Calu3 (cell line): ENCODE measurements at regions not wholly inside any gene's neighbourhood (a gene's known extent, or its start where the extent isn't known, plus 50 kb on each side); places are given as distances from the start of the nearest gene placed in this dataset.

ENCODE experiments used
- BruUV-seq: library from RNA; stranded (reverse); fragments of 400-500 nt; replicated peaks from 2 replicates; lab custom pipeline; 2021; lab: Mats Ljungman, UMichigan
- CTCF ChIA-PET: fragments of 300-600 bp; sonication (Branson Sonifier 250); formaldehyde crosslinking; loops from one replicate; lab custom pipeline; 2022; ENCODE audit warnings: antibody characterized with exemption; lab: Charles Lee
- DNase-seq: peaks from one replicate; pipeline ENCODE4 v3.0.0; 2022
- H3K27ac Mint-ChIP-seq: one replicate; pipeline ENCODE4 v1.8.0; 2022; ENCODE audit warnings: mixed read lengths; ENCODE audit not compliant: unreplicated experiment
- H3K27me3 Mint-ChIP-seq: one replicate; pipeline ENCODE4 v1.8.0; 2022; ENCODE audit warnings: mixed read lengths; ENCODE audit not compliant: unreplicated experiment
- H3K36me3 Mint-ChIP-seq: one replicate; pipeline ENCODE4 v1.8.0; 2022; ENCODE audit warnings: mild to moderate bottlenecking, moderate library complexity, mixed read lengths; ENCODE audit not compliant: insufficient read depth, unreplicated experiment
- H3K4me1 Mint-ChIP-seq: one replicate; pipeline ENCODE4 v1.8.0; 2022; ENCODE audit warnings: mild to moderate bottlenecking, low read depth, mixed read lengths; ENCODE audit not compliant: unreplicated experiment
- H3K4me3 Mint-ChIP-seq: one replicate; pipeline ENCODE4 v1.8.0; 2022; ENCODE audit warnings: mild to moderate bottlenecking, low read depth, moderate library complexity, mixed read lengths; ENCODE audit not compliant: unreplicated experiment
- H3K9me3 Mint-ChIP-seq: one replicate; pipeline ENCODE4 v1.8.0; 2022; ENCODE audit warnings: low read depth, mixed read lengths; ENCODE audit not compliant: unreplicated experiment
- CTCF ChIP-seq: fragments of 200-600 bp; IDR thresholded peaks from one replicate; pipeline ENCODE4 v1.8.0; 2022; ENCODE audit warnings: antibody characterized with exemption; ENCODE audit not compliant: unreplicated experiment
- intact Hi-C: fragments of 100-400 bp; cut with micrococcal nuclease; formaldehyde crosslinking; loops from one replicate; pipeline ENCODE4 v1.10.0; 2022; ENCODE audit not compliant: unreplicated experiment

GRCh38 chr20:6954219-6954618 lies 186.7 kb downstream of the BMP2 start:
- TF ChIP-seq CTCF: no peak
- intact Hi-C loops: no loop called here
- H3K9me3 Mint-ChIP-seq: peaks cover 3% of the 10 kb centered on the region

GRCh38 chr20:6956056-6956455 lies 188.6 kb downstream of the BMP2 start:
- TF ChIP-seq CTCF: no peak
- Mint-ChIP-seq H3K27me3 (no peaks in the 10 kb centered on the region), H3K9me3 (peaks cover 3% of the 10 kb centered on the region), H3K4me1 (no peaks in the 10 kb centered on the region), H3K36me3 (no peaks in the 10 kb centered on the region), H3K4me3 (no peak overlapping the region), H3K27ac (no peak overlapping the region)
- no peak for DNase-seq
- intact Hi-C loops: no loop called here
- CTCF ChIA-PET: interaction anchor here (0.5 kb wide), 1 partner anchor 88 kb away, joined by 3 read pairs; no protein-coding TSS in a partner anchor
- BruUV-seq: no TSS peak

More at GRCh38 chr20:6954219-6954618, 186.7 kb downstream of the BMP2 start:
- H3K27me3 Mint-ChIP-seq: no peaks in the 10 kb centered on the region
- H3K36me3 Mint-ChIP-seq: no peaks in the 10 kb centered on the region
- H3K27ac Mint-ChIP-seq: no peak overlapping the region
- DNase-seq: no peak
- H3K4me3 Mint-ChIP-seq: no peak overlapping the region
- CTCF ChIA-PET: no interaction called here
- no peaks in the 10 kb centered on the region for H3K4me1 Mint-ChIP-seq
- BruUV-seq: no TSS peak

- Mint-ChIP-seq H3K27ac (no peak overlapping the region), H3K36me3 (no peaks in the 10 kb centered on the region), H3K9me3 (peaks cover under 1% of the 10 kb centered on the region), H3K4me1 (no peaks in the 10 kb centered on the region), H3K27me3 (no peaks in the 10 kb centered on the region), H3K4me3 (no peak overlapping the region)
- no peak for TF ChIP-seq CTCF
- intact Hi-C loops: no loop called here
- no peak for DNase-seq
- BruUV-seq: no TSS peak
- CTCF ChIA-PET: interaction anchor here (0.5 kb wide), 1 partner anchor 88 kb away, joined by 3 read pairs; no protein-coding TSS in a partner anchor
These were observed 189.1 kb downstream of the BMP2 start for GRCh38 chr20:6956574-6956973.

- intact Hi-C loops: no loop called here
- DNase-seq: no peak
- Mint-ChIP-seq H3K27ac (no peak overlapping the region), H3K36me3 (no peaks in the 10 kb centered on the region), H3K4me1 (no peaks in the 10 kb centered on the region), H3K27me3 (no peaks in the 10 kb centered on the region), H3K4me3 (no peak overlapping the region), H3K9me3 (no peaks in the 10 kb centered on the region)
- CTCF ChIA-PET: no interaction called here
- no TSS peak for BruUV-seq
- no peak for TF ChIP-seq CTCF
These were observed 192.4 kb downstream of the BMP2 start for GRCh38 chr20:6959900-6960312.
